Midbrain (tissue), 1 donor: ENCODE measurements at regions not wholly inside any gene's neighbourhood (a gene's known extent, or its start where the extent isn't known, plus 50 kb on each side); places are given as distances from the start of the nearest gene placed in this dataset.
A peak's percentile ranks its signal among the peaks of the same experiment; 100 is the strongest.
"Not testable (repeated sequence)": the region's sequence is repeated elsewhere in the genome, so short reads cannot be mapped to it uniquely, and the experiment has no call there.

Source experiments
- DNase-seq: peaks from one replicate; lab custom pipeline; 2025; lab: John Stamatoyannopoulos, UW

GRCh38 chr15:24848050-24848449, 106.7 kb upstream of the SNRPN start:
- DNase-seq = peak; percentile 48

GRCh38 chr15:24856397-24857390, 98.1 kb upstream of the SNRPN start:
- DNase-seq = peak; percentile 39

GRCh38 chr15:24857763-24858162, 97.0 kb upstream of the SNRPN start:
- DNase-seq = no peak

DNA sequence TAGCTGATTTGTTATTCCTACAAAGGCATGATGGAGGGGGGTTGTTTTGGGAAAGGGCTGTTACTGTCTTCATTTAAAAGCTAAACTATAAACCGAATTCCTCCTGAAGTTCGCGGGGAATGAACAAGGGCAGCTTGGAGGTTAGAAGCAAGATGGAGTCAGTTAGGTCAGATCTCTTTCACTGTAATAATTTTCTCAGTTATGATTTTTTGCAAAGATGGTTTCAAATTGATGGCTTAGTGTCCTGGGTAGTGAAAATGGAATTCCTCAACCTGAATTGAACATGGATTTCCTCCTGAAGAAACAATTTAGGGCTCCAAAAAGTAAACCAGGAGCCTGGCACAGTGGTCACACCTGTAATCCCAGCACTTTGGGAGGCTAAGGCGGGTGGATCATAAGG, 96.6 kb upstream of the SNRPN start:
- not testable (repeated sequence) for DNase-seq

DNA sequence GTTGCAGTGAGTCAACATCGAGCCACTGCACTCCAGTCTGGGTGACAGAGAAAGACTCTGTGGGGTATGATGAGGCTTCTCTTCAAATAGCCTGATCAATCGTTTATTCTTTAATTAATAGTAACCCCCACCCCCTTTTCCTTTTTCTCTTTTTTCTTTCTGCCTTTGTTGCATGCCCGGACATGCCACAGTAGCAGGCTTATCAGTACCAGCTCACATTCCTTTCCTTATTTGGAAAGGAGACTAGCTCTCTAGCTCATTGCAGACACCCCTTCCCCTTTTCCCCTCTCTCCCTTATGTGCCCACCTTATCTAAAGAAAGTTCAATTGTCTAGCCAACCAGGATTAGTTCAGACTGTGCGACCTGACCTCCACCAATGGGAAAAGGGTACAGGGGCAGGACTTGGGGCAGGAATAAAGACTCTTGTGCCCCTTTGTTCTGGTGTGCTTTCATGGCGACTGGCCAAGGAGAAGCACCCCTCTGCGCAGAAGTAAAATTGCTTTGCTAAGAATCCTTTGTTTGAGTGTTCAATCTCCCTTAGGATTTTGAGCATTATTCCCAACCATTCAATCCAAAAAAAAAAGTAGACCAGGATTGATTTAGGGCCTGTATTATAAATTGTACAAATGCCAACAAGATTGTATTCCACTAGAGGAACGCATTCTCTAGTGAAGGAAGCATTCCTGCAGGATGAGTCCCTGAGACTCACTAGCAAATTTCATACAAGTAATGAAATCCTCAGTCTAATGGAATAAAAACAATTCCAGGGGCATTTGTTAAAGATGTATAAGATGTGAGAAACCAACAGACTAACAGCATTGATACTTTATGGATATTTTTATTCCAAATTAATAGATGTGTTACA, 95.8 kb upstream of the SNRPN start:
- no peak for DNase-seq

GRCh38 chr15:24861014-24861690, 93.6 kb upstream of the SNRPN start:
- no peak for DNase-seq

DNA sequence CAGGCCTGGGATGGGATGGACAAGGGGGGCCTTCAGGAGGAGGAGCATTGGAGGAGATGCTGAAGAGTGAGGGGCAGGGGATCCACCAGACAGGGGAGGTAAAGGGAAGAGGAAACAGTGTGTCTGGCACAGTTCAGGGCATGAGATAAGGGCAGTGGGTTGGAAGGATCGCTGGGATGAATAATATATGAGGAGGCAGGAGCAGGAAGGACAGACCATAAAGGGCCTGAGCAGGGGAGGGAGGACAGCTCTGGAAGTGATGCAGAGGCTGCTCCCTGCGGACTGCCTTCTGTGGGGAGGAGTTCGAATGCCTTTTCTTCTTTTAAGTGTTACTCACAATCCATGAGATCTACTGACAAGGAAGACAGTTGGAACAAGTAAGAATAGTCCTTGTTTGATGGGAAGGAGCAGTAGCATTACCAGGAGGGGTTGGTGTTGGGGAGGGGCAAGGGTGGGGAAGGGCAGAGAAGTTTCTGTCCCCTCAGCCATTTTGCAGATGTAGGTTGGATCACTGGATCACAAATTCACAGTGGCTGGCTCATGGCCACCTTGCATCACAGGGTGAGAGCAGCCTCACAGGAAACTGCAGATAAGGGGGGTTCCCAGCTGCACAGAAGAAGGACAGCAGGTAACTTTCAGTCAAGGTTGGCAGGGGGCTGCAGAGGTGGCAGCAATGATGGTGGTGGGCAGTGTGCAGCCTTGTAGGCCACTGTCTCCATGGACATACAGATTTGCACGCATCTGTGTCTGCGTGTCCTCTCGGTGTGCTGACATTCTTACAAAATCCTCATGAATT, 91.9 kb upstream of the SNRPN start:
- DNase-seq = no peak

- DNase-seq = no peak
Measured at GRCh38 chr15:24865303-24865702, 89.5 kb upstream of the SNRPN start.

DNA sequence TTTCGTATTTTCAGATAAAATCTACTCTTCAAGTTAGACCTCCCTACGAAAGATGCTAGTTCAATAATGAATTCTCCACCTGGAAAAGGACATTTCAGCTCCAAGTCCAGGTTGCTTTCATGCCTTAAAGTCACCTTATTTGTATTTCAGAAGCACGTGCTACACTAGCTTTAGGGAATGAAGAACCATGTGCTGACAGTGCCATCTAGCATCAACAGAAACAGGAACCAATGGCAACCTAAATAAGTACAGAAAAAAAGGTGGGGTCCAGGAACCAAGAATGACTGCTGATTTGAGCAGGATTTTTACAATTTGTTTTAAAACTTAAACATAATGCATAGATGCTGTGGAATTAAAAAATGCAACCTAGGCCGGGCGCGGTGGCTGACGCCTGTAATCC, 77.6 kb upstream of the SNRPN start:
- DNase-seq = no peak

DNA sequence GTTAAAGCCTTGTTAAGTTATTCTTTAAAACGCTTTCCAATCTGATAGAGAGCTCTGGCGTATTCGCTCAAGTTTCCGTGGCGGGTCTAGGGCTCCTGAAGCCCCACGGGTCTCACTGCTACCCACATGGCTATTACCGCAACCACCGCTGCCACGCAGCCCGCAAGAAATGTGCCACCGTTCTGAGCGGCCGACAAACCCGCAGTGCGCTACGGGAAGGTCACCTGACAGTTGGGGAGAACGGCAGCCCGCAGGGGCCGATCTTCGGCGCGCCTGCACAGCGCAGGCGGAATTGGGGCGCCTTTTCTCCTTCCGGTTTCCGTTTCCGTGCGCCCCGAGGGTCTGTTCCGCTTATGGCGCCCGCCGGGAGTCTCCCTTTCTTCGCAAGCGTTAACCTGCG, 76.6 kb upstream of the SNRPN start:
- DNase-seq = peak; percentile 4

DNA sequence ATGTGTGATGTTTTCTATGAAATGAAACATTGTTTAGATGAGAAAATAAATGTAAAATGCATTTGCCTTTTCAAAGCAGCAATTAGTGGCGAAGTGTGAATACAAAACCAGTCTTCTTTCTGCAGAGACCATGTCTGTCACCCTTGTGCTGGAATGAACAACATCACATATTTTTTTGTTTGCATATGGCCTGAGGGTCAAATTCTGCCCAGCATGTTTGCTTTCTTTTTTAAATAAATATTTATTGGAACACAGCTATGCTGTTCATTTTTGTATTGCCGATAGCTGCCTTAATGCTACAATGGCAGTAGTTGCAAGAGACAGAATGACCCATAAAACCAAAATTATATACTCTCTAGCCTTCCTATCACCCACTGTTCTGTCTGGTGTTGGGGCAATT, 75.3 kb upstream of the SNRPN start:
- no peak for DNase-seq

- no peak for DNase-seq
Measured at GRCh38 chr15:24880663-24881062, 74.1 kb upstream of the SNRPN start.

DNA sequence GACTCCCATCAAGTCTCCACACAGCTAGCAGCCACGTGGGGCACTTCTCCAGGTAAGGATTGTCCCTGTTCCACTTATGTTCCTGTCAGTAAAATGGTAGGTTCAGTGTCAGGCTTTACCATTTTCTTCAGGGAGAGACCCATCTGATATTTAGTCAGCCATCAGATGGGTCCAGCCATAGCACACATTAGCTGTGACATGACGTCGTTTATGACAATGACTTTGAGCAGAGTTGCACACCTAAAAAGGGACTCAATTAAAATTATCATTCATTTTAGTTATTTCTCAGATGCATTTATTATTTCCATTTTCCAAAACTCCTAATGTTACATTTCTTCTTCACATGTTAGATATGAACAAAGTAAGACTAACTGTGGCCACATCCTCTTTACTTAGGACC, 68.2 kb upstream of the SNRPN start:
- no peak for DNase-seq

DNA sequence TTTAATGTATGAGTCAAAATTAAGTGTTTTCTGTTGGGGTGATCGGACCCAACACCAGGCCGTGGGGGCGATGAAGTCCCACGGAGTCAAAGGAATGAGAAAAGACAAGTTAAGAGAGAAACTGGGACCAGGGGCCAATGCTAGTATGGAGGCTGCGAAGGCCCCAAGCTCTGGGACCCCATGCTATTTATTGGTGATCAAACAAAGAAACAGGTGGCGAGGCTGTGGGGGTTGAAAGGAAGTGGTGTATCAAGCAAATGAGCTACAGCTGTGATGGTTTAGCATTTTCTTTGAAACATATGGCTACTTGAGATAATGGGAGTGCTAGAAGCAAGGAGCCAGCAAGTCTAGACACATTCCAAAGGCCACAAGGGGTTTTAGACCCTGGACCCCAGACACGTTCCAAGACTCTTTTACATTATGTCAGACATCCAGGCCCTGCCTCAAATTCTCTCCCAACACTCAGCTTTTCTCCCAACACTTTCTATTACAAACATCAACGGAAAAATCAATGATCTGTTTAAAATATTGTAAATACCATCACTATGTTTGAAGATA, 56.0 kb upstream of the SNRPN start:
- no peak for DNase-seq

DNA sequence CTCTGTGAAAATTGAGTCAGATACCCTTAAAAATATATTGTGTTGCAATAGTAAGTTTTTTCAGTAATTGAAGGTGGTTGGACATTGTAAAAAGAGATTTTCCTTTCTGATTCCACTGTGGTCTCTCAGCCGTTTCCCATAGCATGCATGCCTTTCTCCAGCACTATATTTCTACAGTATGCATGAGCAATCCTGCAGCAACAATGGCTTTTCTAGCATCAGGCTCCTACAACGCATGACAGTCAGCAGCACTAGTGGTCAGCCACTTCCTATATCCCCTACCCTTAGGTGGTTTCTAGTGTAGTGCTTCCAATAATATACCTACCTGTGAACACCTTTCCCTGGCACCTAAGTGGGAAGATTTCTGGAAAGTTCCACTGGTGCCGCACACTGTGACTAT, 55.4 kb upstream of the SNRPN start:
- no peak for DNase-seq

- DNase-seq = no peak
Measured at GRCh38 chr15:24899795-24900194, 55.0 kb upstream of the SNRPN start.

DNA sequence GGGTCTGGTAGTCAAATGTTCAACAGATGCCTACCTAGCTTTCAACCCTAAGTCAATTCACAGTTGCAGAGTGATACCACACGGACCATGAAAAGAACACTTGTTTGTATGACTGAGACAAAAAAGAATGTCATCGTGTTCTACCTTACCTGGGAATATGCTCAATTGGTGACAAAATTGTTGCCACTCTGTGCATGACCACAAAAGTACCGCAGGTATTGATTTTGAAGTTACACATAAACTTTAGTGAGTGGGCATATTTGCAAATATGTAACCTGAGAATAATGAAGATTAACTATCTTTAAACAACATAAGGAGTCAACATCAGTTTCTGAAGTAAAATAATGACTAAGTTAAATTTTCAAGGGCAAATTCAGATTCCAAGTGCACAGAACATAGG, 53.4 kb upstream of the SNRPN start:
- no peak for DNase-seq
